ENCODE measurements at regions not wholly inside any gene's neighbourhood (a gene's known extent, or its start where the extent isn't known, plus 50 kb on each side); places are given as distances from the start of the nearest gene placed in this dataset.

DNA sequence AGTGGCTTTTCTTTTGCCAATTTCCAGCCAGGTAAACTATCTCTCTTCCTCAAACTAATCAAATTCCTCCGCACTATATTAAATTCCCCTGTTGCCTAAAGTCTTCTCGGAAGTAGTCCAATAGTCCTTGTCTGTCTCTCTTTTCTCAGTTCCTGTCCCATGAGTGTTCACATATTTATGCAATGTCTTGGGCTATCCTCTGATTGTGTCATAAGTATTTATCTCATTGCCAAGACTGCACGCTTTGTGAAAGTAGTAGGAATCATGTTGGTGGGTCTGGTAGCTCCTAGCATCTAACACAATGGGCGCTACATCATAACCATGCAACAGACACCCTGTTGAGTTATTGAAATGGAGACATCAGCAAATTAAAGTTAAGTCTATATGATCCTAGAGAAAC is 59.9 kb upstream of the POU3F3 start:
- no peak for DNase-seq (ENCODE audit: extremely low spot score)
- CTCF ChIA-PET, result interaction anchor here (0.7 kb wide), 1 partner anchor 12 kb away, joined by 3 read pairs; no protein-coding TSS in a partner anchor
- POLR2A ChIA-PET, result no interaction called here
- TF ChIP-seq, protein P1, sequence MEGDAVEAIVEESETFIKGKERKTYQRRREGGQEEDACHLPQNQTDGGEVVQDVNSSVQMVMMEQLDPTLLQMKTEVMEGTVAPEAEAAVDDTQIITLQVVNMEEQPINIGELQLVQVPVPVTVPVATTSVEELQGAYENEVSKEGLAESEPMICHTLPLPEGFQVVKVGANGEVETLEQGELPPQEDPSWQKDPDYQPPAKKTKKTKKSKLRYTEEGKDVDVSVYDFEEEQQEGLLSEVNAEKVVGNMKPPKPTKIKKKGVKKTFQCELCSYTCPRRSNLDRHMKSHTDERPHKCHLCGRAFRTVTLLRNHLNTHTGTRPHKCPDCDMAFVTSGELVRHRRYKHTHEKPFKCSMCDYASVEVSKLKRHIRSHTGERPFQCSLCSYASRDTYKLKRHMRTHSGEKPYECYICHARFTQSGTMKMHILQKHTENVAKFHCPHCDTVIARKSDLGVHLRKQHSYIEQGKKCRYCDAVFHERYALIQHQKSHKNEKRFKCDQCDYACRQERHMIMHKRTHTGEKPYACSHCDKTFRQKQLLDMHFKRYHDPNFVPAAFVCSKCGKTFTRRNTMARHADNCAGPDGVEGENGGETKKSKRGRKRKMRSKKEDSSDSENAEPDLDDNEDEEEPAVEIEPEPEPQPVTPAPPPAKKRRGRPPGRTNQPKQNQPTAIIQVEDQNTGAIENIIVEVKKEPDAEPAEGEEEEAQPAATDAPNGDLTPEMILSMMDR (IDR thresholded peaks at IDR 0.05; ENCODE audit: control extremely low read depth, extremely low read depth, low read depth, missing control alignments), result no peak

DNA sequence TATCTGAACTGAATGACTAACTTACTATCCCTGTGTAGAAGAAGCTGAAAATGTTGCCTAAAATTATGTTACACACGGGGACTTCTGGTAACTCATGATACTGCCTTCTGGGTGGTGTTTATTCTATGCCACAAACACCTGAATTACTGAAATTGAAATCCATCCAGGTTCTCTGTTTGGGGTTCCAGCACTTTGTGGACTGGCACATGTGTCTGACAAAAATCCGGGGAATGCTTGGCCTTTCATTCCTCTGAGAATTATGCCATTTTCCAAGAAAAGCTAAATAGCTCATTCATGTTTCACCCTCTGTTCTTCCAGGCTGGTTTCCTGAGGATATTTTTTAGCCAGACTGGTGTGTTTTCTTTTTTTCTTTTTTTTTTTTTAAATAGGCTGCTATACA is 59.5 kb upstream of the POU3F3 start:
- ChIA-PET POLR2A (interaction anchor here (0.6 kb wide), 1 partner anchor 1720 kb away, joined by 3 read pairs; no protein-coding TSS in a partner anchor), CTCF (interaction anchor here (0.7 kb wide), 1 partner anchor 11 kb away, joined by 3 read pairs; no protein-coding TSS in a partner anchor)
- DNase-seq (ENCODE audit: extremely low spot score), result no peak
- TF ChIP-seq, protein P1 (IDR thresholded peaks at IDR 0.05; ENCODE audit: control extremely low read depth, extremely low read depth, low read depth, missing control alignments), result no peak
